SU-DHL-6 (cell line): ENCODE measurements at regions not wholly inside any gene's neighbourhood (a gene's known extent, or its start where the extent isn't known, plus 50 kb on each side); places are given as distances from the start of the nearest gene placed in this dataset.

Source experiments
- H2AFZ ChIP-seq: fragments of 200-600 bp; sonication (generic); 2 replicates; pipeline ENCODE4 v1.6.1; 2014; ENCODE audit warnings: low read depth, mild to moderate bottlenecking, moderate library complexity, mixed read lengths, antibody characterized with exemption, low read length; ENCODE audit not compliant: severe bottlenecking
- H3F3A ChIP-seq: fragments of 200-600 bp; shearing (Covaris generic); 2 replicates; pipeline ENCODE4 v1.6.0; 2016; ENCODE audit warnings: antibody characterized with exemption, mild to moderate bottlenecking; ENCODE audit not compliant: insufficient read depth
- H3K27ac ChIP-seq: fragments of 200-600 bp; sonication (generic); 2 replicates; pipeline ENCODE4 v1.5.1; 2016; ENCODE audit warnings: low read depth, mild to moderate bottlenecking, low read length, moderate library complexity, mixed read lengths
- H3K27me3 ChIP-seq: fragments of 200-600 bp; sonication (generic), shearing (Covaris generic); 2 replicates; pipeline ENCODE4 v1.6.0; 2014; ENCODE audit warnings: mild to moderate bottlenecking, low read length
- H3K36me3 ChIP-seq: fragments of 200-600 bp; sonication (generic); 2 replicates; pipeline ENCODE4 v1.6.1; 2014; ENCODE audit warnings: mild to moderate bottlenecking, low read length, mixed read lengths
- H3K4me2 ChIP-seq: fragments of 300-600, 200-600 bp; shearing (Covaris generic), sonication (generic); 2 replicates; pipeline ENCODE4 v1.6.0; 2014; ENCODE audit warnings: low read length, low read depth, mild to moderate bottlenecking; ENCODE audit not compliant: poor library complexity, severe bottlenecking
- H3K4me3 ChIP-seq: fragments of 200-600 bp; sonication (generic); 2 replicates; pipeline ENCODE4 v1.5.1; 2014; ENCODE audit warnings: antibody characterized with exemption, low read length, mild to moderate bottlenecking, mixed read lengths; ENCODE audit not compliant: insufficient read depth, poor library complexity, severe bottlenecking
- H3K79me2 ChIP-seq: fragments of 200-600 bp; sonication (generic); 2 replicates; pipeline ENCODE4 v1.6.1; 2014; ENCODE audit warnings: mild to moderate bottlenecking, low read length, moderate library complexity; ENCODE audit not compliant: insufficient read depth
- H3K9ac ChIP-seq: fragments of 200-600 bp; sonication (generic); 2 replicates; pipeline ENCODE4 v1.7.0; 2014; ENCODE audit warnings: mild to moderate bottlenecking, low read length
- H3K9me2 ChIP-seq: fragments of 200-600 bp; sonication (generic); replicated peaks from 2 replicates; pipeline ENCODE4 v1.6.1; 2014; ENCODE audit warnings: low read length; ENCODE audit not compliant: insufficient read depth
- H3K9me3 ChIP-seq: fragments of 200-600 bp; sonication (generic); 2 replicates; pipeline ENCODE4 v1.6.1; 2014; ENCODE audit warnings: low read length, mixed read lengths; ENCODE audit not compliant: insufficient read depth
- H4K20me1 ChIP-seq: fragments of 200-600 bp; sonication (generic); 2 replicates; pipeline ENCODE4 v1.6.1; 2014; ENCODE audit warnings: low read depth, mild to moderate bottlenecking, antibody characterized with exemption, low read length, moderate library complexity, mixed read lengths
- EZH2phosphoT487 ChIP-seq: fragments of 200-600 bp; sonication (generic), shearing (Covaris generic); conservative IDR thresholded peaks from 2 replicates; pipeline ENCODE4 v1.6.1; 2018; ENCODE audit warnings: mild to moderate bottlenecking, antibody characterized with exemption, low read length, moderate library complexity, mixed read lengths
- TF ChIP-seq, protein P1 (sequence below): fragments of 200-600 bp; sonication (generic); IDR thresholded peaks from one replicate; pipeline ENCODE4 v1.5.1; 2017; ENCODE audit warnings: antibody characterized with exemption, mild to moderate bottlenecking, low read length, moderate library complexity; ENCODE audit not compliant: insufficient read depth, poor library complexity, severe bottlenecking

DNA sequence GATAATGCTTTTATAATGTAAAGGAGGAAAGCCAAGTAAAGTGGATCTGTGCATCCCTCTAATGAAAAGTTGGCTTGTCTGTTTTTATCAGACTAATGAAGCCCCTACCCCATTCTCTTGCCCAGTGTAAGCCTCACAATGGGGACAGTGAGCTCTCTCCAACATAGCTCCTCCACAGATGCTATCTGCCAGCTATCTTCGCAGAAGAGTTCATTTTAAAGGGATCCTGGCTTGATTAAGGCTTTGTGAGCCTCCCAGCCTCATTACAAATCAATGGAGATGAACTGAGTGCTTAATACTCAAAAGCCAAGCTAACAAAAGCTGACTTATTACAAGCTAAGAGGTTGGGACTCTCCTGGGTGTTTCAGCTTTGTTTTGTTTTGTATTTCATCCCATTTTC is 514.7 kb downstream of the NUF2 start:
- Histone ChIP-seq H3K36me3 (no peaks in the 10 kb centered on the region), H3K9me3 (no peaks in the 10 kb centered on the region), H3K27me3 (no peaks in the 10 kb centered on the region), H4K20me1 (no peaks in the 10 kb centered on the region), H3K27ac (no peak overlapping the region), H3F3A (no peaks in the 10 kb centered on the region), H3K9ac (no peak overlapping the region), H3K9me2 (no peaks in the 10 kb centered on the region), H2AFZ (no peak overlapping the region), H3K79me2 (no peaks in the 10 kb centered on the region), H3K4me3 (no peak overlapping the region), H3K4me2 (no peak overlapping the region)
- TF ChIP-seq EZH2phosphoT487: no peak
- TF ChIP-seq, protein P1, sequence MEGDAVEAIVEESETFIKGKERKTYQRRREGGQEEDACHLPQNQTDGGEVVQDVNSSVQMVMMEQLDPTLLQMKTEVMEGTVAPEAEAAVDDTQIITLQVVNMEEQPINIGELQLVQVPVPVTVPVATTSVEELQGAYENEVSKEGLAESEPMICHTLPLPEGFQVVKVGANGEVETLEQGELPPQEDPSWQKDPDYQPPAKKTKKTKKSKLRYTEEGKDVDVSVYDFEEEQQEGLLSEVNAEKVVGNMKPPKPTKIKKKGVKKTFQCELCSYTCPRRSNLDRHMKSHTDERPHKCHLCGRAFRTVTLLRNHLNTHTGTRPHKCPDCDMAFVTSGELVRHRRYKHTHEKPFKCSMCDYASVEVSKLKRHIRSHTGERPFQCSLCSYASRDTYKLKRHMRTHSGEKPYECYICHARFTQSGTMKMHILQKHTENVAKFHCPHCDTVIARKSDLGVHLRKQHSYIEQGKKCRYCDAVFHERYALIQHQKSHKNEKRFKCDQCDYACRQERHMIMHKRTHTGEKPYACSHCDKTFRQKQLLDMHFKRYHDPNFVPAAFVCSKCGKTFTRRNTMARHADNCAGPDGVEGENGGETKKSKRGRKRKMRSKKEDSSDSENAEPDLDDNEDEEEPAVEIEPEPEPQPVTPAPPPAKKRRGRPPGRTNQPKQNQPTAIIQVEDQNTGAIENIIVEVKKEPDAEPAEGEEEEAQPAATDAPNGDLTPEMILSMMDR: no peak

DNA sequence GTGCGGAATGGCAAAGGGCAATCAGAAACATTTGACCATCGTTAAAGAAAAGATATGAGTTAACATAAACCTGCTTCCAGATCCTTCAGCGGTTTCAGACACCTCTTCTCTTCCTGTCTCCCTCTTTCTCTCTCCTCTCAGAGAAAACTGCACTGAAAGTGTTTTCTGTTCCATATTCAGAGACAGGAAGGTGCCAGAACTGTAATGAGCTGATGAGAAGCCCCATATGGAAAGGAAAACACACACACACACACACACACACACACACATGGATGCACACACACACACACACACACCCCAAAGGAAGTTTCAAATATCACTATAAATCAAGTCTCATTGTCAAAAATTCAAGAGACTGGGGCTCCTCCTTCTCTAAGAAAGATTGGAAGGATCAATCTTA is 515.5 kb downstream of the NUF2 start:
- Histone ChIP-seq H2AFZ (no peak overlapping the region), H3K9me2 (no peaks in the 10 kb centered on the region), H3K27ac (no peak overlapping the region), H3K36me3 (no peaks in the 10 kb centered on the region), H3F3A (no peaks in the 10 kb centered on the region), H3K4me2 (no peak overlapping the region), H3K9me3 (no peaks in the 10 kb centered on the region), H3K9ac (no peak overlapping the region), H3K4me3 (no peak overlapping the region), H4K20me1 (no peaks in the 10 kb centered on the region), H3K27me3 (no peaks in the 10 kb centered on the region), H3K79me2 (no peaks in the 10 kb centered on the region)
- no peak for TF ChIP-seq EZH2phosphoT487
- TF ChIP-seq, protein P1: no peak

DNA sequence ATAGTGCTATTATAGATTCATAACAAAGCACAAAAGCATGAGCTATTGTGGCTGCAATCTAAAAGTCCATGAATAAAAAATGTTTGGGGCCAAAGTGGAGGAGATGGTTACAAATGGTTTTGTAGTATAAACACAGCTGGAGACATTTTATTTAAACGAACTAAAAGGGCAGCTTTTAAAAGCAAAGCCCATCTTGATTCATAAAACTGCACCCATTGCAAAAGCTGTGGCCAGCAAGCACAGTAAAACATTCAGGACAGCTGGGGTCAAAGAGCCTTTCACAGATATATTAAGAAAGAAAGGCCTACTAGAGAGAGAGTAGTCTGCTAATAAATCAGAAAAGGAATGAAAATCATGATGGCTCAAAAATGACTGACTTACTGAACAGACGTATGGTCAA is 520.8 kb downstream of the NUF2 start:
- no peak overlapping the region for H3K9ac ChIP-seq
- no peak overlapping the region for H3K27ac ChIP-seq
- H3F3A ChIP-seq: no peaks in the 10 kb centered on the region
- no peaks in the 10 kb centered on the region for H3K9me2 ChIP-seq
- H2AFZ ChIP-seq: no peak overlapping the region
- H3K4me3 ChIP-seq: no peak overlapping the region
- no peaks in the 10 kb centered on the region for H4K20me1 ChIP-seq
- no peaks in the 10 kb centered on the region for H3K9me3 ChIP-seq
- no peaks in the 10 kb centered on the region for H3K27me3 ChIP-seq
- no peaks in the 10 kb centered on the region for H3K36me3 ChIP-seq
- H3K79me2 ChIP-seq: no peaks in the 10 kb centered on the region
- TF ChIP-seq, protein P1: no peak
- TF ChIP-seq EZH2phosphoT487: no peak
- no peak overlapping the region for H3K4me2 ChIP-seq
